ENCODE measurements at regions not wholly inside any gene's neighbourhood (a gene's known extent, or its start where the extent isn't known, plus 50 kb on each side); places are given as distances from the start of the nearest gene placed in this dataset.

- TF ChIP-seq TEAD4 (IDR thresholded peaks at IDR 0.05) (no peak), TCF12 (IDR thresholded peaks at IDR 0.05; ENCODE audit: low read depth) (no peak), USF1 (IDR thresholded peaks at IDR 0.05) (no peak), CEBPB (IDR thresholded peaks at IDR 0.05) (no peak), FOXM1 (IDR thresholded peaks at IDR 0.05; ENCODE audit: borderline replicate concordance, low read depth) (no peak), TAF1 (IDR thresholded peaks at IDR 0.05; ENCODE audit: low read depth) (no peak), CREB1 (IDR thresholded peaks at IDR 0.05; ENCODE audit: low read depth) (no peak), RAD21 (IDR thresholded peaks at IDR 0.05; ENCODE audit: low read depth) (no peak), EGR1 (IDR thresholded peaks at IDR 0.05) (no peak)
Observed at GRCh38 chr5:176134529-176135223, 103.5 kb upstream of the SIMC1 start.

- no peak for TF ChIP-seq TEAD4 (IDR thresholded peaks at IDR 0.05)
- TF ChIP-seq EGR1 (IDR thresholded peaks at IDR 0.05), result no peak
- no peak for TF ChIP-seq YY1 (IDR thresholded peaks at IDR 0.05; ENCODE audit: low read depth)
- TF ChIP-seq USF1 (IDR thresholded peaks at IDR 0.05), result no peak
- no peak for TF ChIP-seq MAX (IDR thresholded peaks at IDR 0.05)
- TF ChIP-seq REST (IDR thresholded peaks at IDR 0.05; ENCODE audit: low read depth), result no peak
- no peak for TF ChIP-seq CEBPB (IDR thresholded peaks at IDR 0.05)
- no peak for TF ChIP-seq TCF12 (IDR thresholded peaks at IDR 0.05; ENCODE audit: low read depth)
- TF ChIP-seq CREB1 (IDR thresholded peaks at IDR 0.05; ENCODE audit: low read depth), result no peak
- no peak for TF ChIP-seq TAF1 (IDR thresholded peaks at IDR 0.05; ENCODE audit: low read depth)
Observed at GRCh38 chr5:176144508-176144907, 93.7 kb upstream of the SIMC1 start.

GRCh38 chr5:176151281-176151680 lies 86.9 kb upstream of the SIMC1 start:
- TF ChIP-seq TAF1 (IDR thresholded peaks at IDR 0.05; ENCODE audit: low read depth) (no peak), EP300 (IDR thresholded peaks at IDR 0.05; ENCODE audit: borderline replicate concordance) (no peak), REST (IDR thresholded peaks at IDR 0.05; ENCODE audit: low read depth) (no peak)

GRCh38 chr5:176152191-176152929 lies 85.9 kb upstream of the SIMC1 start:
- no peak for TF ChIP-seq YY1 (IDR thresholded peaks at IDR 0.05; ENCODE audit: low read depth)
- no peak for TF ChIP-seq USF1 (IDR thresholded peaks at IDR 0.05)
- TF ChIP-seq TAF1 (IDR thresholded peaks at IDR 0.05; ENCODE audit: low read depth), result no peak
- no peak for TF ChIP-seq EP300 (IDR thresholded peaks at IDR 0.05; ENCODE audit: borderline replicate concordance)
- no peak for TF ChIP-seq NFIC (IDR thresholded peaks at IDR 0.05)
- TF ChIP-seq ZBTB7A (IDR thresholded peaks at IDR 0.05; ENCODE audit: low read depth), result no peak
- TF ChIP-seq TEAD4 (IDR thresholded peaks at IDR 0.05), result no peak
- TF ChIP-seq FOXM1 (IDR thresholded peaks at IDR 0.05; ENCODE audit: borderline replicate concordance, low read depth), result no peak
- no peak for TF ChIP-seq REST (IDR thresholded peaks at IDR 0.05; ENCODE audit: low read depth)
- TF ChIP-seq MAX (IDR thresholded peaks at IDR 0.05), result no peak
- TF ChIP-seq RAD21 (IDR thresholded peaks at IDR 0.05; ENCODE audit: low read depth), result no peak
- no peak for TF ChIP-seq EGR1 (IDR thresholded peaks at IDR 0.05)
- TF ChIP-seq TCF12 (IDR thresholded peaks at IDR 0.05; ENCODE audit: low read depth), result no peak
- no peak for TF ChIP-seq CREB1 (IDR thresholded peaks at IDR 0.05; ENCODE audit: low read depth)
